Endothelial cell of umbilical vein (primary cell): ENCODE measurements at regions not wholly inside any gene's neighbourhood (a gene's known extent, or its start where the extent isn't known, plus 50 kb on each side); places are given as distances from the start of the nearest gene placed in this dataset.

Experiments
- BruUV-seq: library from RNA; stranded (reverse); fragments of 400-500 nt; replicated peaks from 2 replicates; lab custom pipeline; 2021; lab: Mats Ljungman, UMichigan
- CTCF ChIA-PET: fragments of 300-600, 350-600 bp; sonication (Branson Sonifier 250); formaldehyde crosslinking; loops from one replicate; lab custom pipeline; 2021; ENCODE audit warnings: antibody characterized with exemption, inconsistent platforms; lab: Charles Lee
- POLR2A ChIA-PET: fragments of 300-600, 350-600 bp; sonication (Branson Sonifier 250); formaldehyde crosslinking; loops from one replicate; lab custom pipeline; 2021; ENCODE audit warnings: antibody characterized with exemption, inconsistent platforms; lab: Charles Lee
- DNase-seq: peaks from one replicate; pipeline ENCODE4 v3.0.0-alpha.2; 2011; ENCODE audit warnings: low read depth, low spot score
- FAIRE-seq: peaks from 2 replicates; lab custom pipeline; 2011; peaks lifted over from hg19 to GRCh38; lab: Jason Lieb, UNC
- H2AFZ ChIP-seq: 2 replicates; pipeline ENCODE4 v1.6.0; 2012; ENCODE audit warnings: low read depth, low read length, control low read depth, inconsistent platforms
- H3K27ac ChIP-seq: 2 replicates; pipeline ENCODE4 v1.5.1; 2011; ENCODE audit warnings: low read depth, mild to moderate bottlenecking, control low read depth, low read length, moderate library complexity; ENCODE audit not compliant: insufficient read depth
- H3K27me3 ChIP-seq, 2 experiments: 2 replicates each; pipeline versions ENCODE4 v1.6.0 to v1.6.1; 2011; ENCODE audit warnings: low read length in 2 of 2, mixed read lengths in 1 of 2; ENCODE audit not compliant: control insufficient read depth in 2 of 2, insufficient read depth in 2 of 2
- H3K36me3 ChIP-seq, 2 experiments: 2 replicates in 1 of 2; 3 replicates in 1 of 2; pipeline ENCODE4 v1.5.1; 2011; ENCODE audit warnings: low read length in 2 of 2, mild to moderate bottlenecking in 1 of 2, moderate library complexity in 1 of 2; ENCODE audit not compliant: control insufficient read depth in 2 of 2, insufficient read depth in 2 of 2; ENCODE audit errors: extremely low read depth in 1 of 2
- H3K4me1 ChIP-seq: 3 replicates; pipeline ENCODE4 v1.5.1; 2011; ENCODE audit warnings: mild to moderate bottlenecking, low read length; ENCODE audit not compliant: control insufficient read depth, insufficient read depth; ENCODE audit errors: extremely low read depth
- H3K4me2 ChIP-seq: 2 replicates; pipeline ENCODE4 v1.6.1; 2011; ENCODE audit warnings: low read length, control low read depth, mixed read lengths; ENCODE audit not compliant: insufficient read depth
- H3K4me3 ChIP-seq, 3 experiments: fragments of 200-600 bp in 1 of 3; sonication (generic), shearing (Covaris generic) in 1 of 3; replicated peaks in 1 of 3; 2 replicates each; pipeline ENCODE4 v1.5.1; 2011 to 2016; ENCODE audit warnings: control low read depth in 3 of 3, low read length in 3 of 3, mild to moderate bottlenecking in 2 of 3, inconsistent platforms in 1 of 3, low read depth in 1 of 3, moderate library complexity in 1 of 3; ENCODE audit not compliant: insufficient read depth in 1 of 3
- H3K79me2 ChIP-seq: 2 replicates; pipeline ENCODE4 v1.6.0; 2012; ENCODE audit warnings: low read length, inconsistent platforms; ENCODE audit not compliant: control insufficient read depth, insufficient read depth
- H3K9ac ChIP-seq: replicated peaks from 2 replicates; pipeline ENCODE3; 2011; ENCODE audit warnings: low read length, control low read depth; ENCODE audit not compliant: insufficient read depth; ENCODE audit errors: extremely low read depth
- H3K9me1 ChIP-seq: replicated peaks from 3 replicates; pipeline ENCODE4 v1.6.0; 2011; ENCODE audit warnings: mild to moderate bottlenecking, low read length; ENCODE audit not compliant: control insufficient read depth, insufficient read depth; ENCODE audit errors: extremely low read depth
- H3K9me3 ChIP-seq: replicated peaks from 2 replicates; pipeline ENCODE4 v1.5.1; 2012; ENCODE audit warnings: low read length, inconsistent platforms; ENCODE audit not compliant: control insufficient read depth, insufficient read depth
- H4K20me1 ChIP-seq: replicated peaks from 2 replicates; pipeline ENCODE3; 2011; ENCODE audit warnings: mild to moderate bottlenecking, low read length; ENCODE audit not compliant: control insufficient read depth, insufficient read depth; ENCODE audit errors: extremely low read depth
- EZH2 ChIP-seq: IDR thresholded peaks from 2 replicates; pipeline ENCODE4 v1.6.1; 2012; ENCODE audit warnings: borderline replicate concordance, low read depth, mild to moderate bottlenecking, moderate library complexity, low read length, inconsistent platforms; ENCODE audit not compliant: severe bottlenecking
- FOS ChIP-seq: IDR thresholded peaks from 2 replicates; pipeline ENCODE4 v1.6.1; 2011; ENCODE audit warnings: mild to moderate bottlenecking, low read length, moderate library complexity, borderline replicate concordance; ENCODE audit not compliant: insufficient read depth
- GATA2 ChIP-seq: IDR thresholded peaks from 2 replicates; pipeline ENCODE4 v1.7.0; 2011; ENCODE audit warnings: low read depth, mild to moderate bottlenecking, moderate library complexity, mixed read lengths, low read length; ENCODE audit not compliant: insufficient read length, insufficient read depth
- JUN ChIP-seq: IDR thresholded peaks from 2 replicates; pipeline ENCODE4 v1.6.1; 2011; ENCODE audit warnings: borderline replicate concordance, low read depth; ENCODE audit not compliant: insufficient read length, insufficient read depth
- MYC ChIP-seq: IDR thresholded peaks from one replicate; pipeline ENCODE4 v1.6.1; 2011; ENCODE audit warnings: mild to moderate bottlenecking, low read depth, low read length
- POLR2A ChIP-seq: IDR thresholded peaks from 2 replicates; pipeline ENCODE4 v1.6.1; 2012; ENCODE audit warnings: low read depth, mild to moderate bottlenecking, control low read depth, low read length
- POLR2AphosphoS5 ChIP-seq: IDR thresholded peaks from 2 replicates; pipeline ENCODE4 v1.6.1; 2012; ENCODE audit warnings: low read depth, mild to moderate bottlenecking, control low read depth, low read length, moderate library complexity; ENCODE audit not compliant: insufficient read depth
- dilution Hi-C: fragments of 300-500 bp; cut with MboI; formaldehyde crosslinking; loops from one replicate; pipeline ENCODE4 v1.15.0; 2019; ENCODE audit warnings: low sequenced_read_pairs; ENCODE audit not compliant: extremely low pct_ligation_motif_present
- intact Hi-C: fragments of 100-400 bp; cut with micrococcal nuclease; formaldehyde crosslinking; loops from one replicate; pipeline ENCODE4 v1.10.0; 2022
- TF ChIP-seq, protein P1 (sequence below), 2 donors: IDR thresholded peaks; 1 replicate in 1 of 2; 2 replicates in 1 of 2; pipeline ENCODE4 v1.5.1; 2011; ENCODE audit warnings: low read length in 2 of 2, mild to moderate bottlenecking in 2 of 2, moderate library complexity in 2 of 2, control low read depth in 1 of 2, inconsistent platforms in 1 of 2, low read depth in 1 of 2; ENCODE audit not compliant: insufficient read depth in 1 of 2; ENCODE audit errors: extremely low read depth in 1 of 2
- TF ChIP-seq, protein P2 (sequence below): IDR thresholded peaks from 2 replicates; pipeline ENCODE4 v1.6.1; 2011; ENCODE audit not compliant: insufficient read depth, insufficient read length

DNA sequence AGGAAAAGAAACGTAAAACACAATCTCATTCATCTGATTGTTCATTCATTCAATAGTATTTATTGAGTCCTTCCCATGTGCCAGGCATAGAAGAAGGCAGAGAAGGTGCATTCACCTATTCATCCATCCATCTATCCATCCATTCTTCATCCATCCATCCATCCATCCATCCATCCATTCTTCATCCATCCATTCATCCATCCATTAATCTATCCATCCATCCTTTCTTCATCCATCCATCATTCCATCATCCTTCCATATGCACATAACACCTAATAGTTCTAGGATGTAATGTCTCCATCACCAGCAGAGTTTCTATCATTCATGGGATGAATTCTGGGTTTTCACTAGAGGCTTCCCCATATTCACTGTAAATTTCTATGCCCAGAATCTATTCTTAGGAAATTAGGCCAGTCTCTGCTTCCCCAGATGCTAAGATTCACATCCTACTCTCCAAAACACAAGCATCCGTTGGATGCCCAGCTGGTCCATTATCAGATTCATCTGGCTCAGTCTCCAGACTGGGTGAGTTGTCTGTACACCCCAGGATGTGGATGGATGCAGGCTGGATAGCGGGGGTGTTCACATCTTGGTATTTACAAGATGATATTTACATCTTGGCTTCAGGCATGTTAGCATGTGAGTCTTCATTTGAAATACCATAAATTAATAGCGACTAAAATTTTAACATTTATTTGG is 517.7 kb upstream of the SULF2 start:
- no peaks in the 10 kb centered on the region for H3K36me3 ChIP-seq
- no peak overlapping the region for H3K4me2 ChIP-seq
- intact Hi-C loops = no loop called here
- peaks cover 19 to 21% of the 10 kb centered on the region in 2 experiments for H3K27me3 ChIP-seq
- H3K4me1 ChIP-seq = peaks cover 14% of the 10 kb centered on the region
- TF ChIP-seq FOS = no peak
- no peak for TF ChIP-seq EZH2
- no peak for TF ChIP-seq GATA2
- no peak for TF ChIP-seq JUN
- TF ChIP-seq, protein P1, sequence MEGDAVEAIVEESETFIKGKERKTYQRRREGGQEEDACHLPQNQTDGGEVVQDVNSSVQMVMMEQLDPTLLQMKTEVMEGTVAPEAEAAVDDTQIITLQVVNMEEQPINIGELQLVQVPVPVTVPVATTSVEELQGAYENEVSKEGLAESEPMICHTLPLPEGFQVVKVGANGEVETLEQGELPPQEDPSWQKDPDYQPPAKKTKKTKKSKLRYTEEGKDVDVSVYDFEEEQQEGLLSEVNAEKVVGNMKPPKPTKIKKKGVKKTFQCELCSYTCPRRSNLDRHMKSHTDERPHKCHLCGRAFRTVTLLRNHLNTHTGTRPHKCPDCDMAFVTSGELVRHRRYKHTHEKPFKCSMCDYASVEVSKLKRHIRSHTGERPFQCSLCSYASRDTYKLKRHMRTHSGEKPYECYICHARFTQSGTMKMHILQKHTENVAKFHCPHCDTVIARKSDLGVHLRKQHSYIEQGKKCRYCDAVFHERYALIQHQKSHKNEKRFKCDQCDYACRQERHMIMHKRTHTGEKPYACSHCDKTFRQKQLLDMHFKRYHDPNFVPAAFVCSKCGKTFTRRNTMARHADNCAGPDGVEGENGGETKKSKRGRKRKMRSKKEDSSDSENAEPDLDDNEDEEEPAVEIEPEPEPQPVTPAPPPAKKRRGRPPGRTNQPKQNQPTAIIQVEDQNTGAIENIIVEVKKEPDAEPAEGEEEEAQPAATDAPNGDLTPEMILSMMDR (IDR thresholded peaks at IDR 0.05; ENCODE audit: extremely low read depth in 1 of 2, insufficient read depth in 1 of 2, low read depth in 1 of 2, low read length in 2 of 2) = no peak
- no peak for TF ChIP-seq POLR2AphosphoS5
- no peak for TF ChIP-seq MYC
- TF ChIP-seq, protein P2, sequence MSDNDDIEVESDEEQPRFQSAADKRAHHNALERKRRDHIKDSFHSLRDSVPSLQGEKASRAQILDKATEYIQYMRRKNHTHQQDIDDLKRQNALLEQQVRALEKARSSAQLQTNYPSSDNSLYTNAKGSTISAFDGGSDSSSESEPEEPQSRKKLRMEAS = no peak
- no peak for TF ChIP-seq POLR2A
- no TSS peak for BruUV-seq
- POLR2A ChIA-PET = no interaction called here
- H2AFZ ChIP-seq = no peak overlapping the region
- H3K9me3 ChIP-seq = no peaks in the 10 kb centered on the region
- H3K79me2 ChIP-seq = no peaks in the 10 kb centered on the region
- H3K9ac ChIP-seq = no peak overlapping the region
- DNase-seq (no peak), FAIRE-seq (no peak)
- no peak overlapping the region for H3K4me3 ChIP-seq
- CTCF ChIA-PET = interaction anchor here (1.6 kb wide), 1 partner anchor 317 kb away, joined by 6 read pairs; no protein-coding TSS in a partner anchor
- no peaks in the 10 kb centered on the region for H4K20me1 ChIP-seq
- no peak overlapping the region for H3K27ac ChIP-seq
- dilution Hi-C loops = no loop called here
- no peaks in the 10 kb centered on the region for H3K9me1 ChIP-seq
